ENCODE measurements at regions not wholly inside any gene's neighbourhood (a gene's known extent, or its start where the extent isn't known, plus 50 kb on each side); places are given as distances from the start of the nearest gene placed in this dataset.
A peak's percentile ranks its signal among the peaks of the same experiment; 100 is the strongest.

DNA sequence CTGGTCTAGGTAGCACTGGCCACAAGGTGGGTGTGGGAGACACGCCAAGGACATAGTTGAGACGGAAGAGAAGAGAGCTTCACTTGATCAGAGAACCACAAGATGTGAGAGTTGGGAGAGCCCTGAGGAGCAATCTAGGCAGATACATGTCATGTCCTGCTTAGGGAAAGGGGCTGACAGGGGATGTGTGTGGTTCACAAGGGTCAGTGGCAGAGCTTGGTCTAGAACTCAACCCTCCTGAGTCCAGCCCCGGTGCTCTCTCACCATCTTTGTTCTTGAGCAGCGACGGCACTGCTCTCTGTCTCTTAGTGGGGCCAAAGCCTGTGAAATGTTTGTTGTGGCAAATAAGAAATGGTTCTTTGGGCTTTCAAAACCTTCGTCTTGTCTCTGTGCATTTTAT, 243.5 kb upstream of the ROPN1 start:
- no peaks in the 10 kb centered on the region for H3K27me3 ChIP-seq (ENCODE audit: control insufficient read depth, insufficient read depth, low read length)
- no peaks in the 10 kb centered on the region for H3K36me3 ChIP-seq (ENCODE audit: control insufficient read depth, insufficient read depth, low read length)
- TF ChIP-seq, protein P1, sequence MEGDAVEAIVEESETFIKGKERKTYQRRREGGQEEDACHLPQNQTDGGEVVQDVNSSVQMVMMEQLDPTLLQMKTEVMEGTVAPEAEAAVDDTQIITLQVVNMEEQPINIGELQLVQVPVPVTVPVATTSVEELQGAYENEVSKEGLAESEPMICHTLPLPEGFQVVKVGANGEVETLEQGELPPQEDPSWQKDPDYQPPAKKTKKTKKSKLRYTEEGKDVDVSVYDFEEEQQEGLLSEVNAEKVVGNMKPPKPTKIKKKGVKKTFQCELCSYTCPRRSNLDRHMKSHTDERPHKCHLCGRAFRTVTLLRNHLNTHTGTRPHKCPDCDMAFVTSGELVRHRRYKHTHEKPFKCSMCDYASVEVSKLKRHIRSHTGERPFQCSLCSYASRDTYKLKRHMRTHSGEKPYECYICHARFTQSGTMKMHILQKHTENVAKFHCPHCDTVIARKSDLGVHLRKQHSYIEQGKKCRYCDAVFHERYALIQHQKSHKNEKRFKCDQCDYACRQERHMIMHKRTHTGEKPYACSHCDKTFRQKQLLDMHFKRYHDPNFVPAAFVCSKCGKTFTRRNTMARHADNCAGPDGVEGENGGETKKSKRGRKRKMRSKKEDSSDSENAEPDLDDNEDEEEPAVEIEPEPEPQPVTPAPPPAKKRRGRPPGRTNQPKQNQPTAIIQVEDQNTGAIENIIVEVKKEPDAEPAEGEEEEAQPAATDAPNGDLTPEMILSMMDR (IDR thresholded peaks at IDR 0.05; ENCODE audit: insufficient read depth, low read length, poor library complexity, severe bottlenecking), result no peak
- H3K4me3 ChIP-seq (ENCODE audit: low read depth, low read length), result no peak overlapping the region
- DNase-seq (ENCODE audit: low read depth), result no peak

DNA sequence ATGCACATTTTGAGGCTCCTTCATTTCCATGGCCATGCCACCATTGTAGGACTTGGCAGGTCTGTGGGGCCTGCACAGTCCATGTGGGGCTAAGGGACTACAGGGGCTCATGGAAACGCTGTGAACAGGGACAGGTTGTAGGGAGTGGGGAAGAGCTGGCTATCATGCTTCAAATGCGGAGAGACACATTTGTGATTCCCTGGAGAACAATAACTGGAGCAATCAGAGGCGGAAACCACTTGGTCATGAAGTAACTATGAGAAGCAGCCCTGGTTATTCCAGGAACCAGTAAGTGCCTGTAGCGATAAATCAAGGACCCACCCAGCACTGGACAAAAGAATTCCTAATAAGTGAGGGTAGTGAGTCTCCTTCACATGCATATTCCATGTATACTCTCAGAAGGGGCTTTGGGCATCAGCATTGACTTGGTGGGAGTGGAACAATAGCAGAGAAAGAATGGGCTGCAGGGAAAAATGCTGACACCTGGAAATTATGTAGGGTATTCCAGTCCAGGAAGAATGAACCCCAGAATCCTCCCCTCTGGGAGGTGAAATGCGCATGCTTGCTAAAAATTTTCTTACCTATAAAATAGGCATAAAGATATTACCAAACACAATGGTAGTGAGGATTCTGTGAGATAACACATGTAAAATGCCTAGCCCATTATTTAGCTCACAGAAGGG, 251.4 kb upstream of the ROPN1 start:
- Histone ChIP-seq H3K4me3 (ENCODE audit: low read depth, low read length) (no peak overlapping the region), H3K36me3 (ENCODE audit: control insufficient read depth, insufficient read depth, low read length) (no peaks in the 10 kb centered on the region), H3K27me3 (ENCODE audit: control insufficient read depth, insufficient read depth, low read length) (no peaks in the 10 kb centered on the region)
- no peak for DNase-seq (ENCODE audit: low read depth)
- TF ChIP-seq, protein P1 (IDR thresholded peaks at IDR 0.05; ENCODE audit: insufficient read depth, low read length, poor library complexity, severe bottlenecking), result no peak

DNA sequence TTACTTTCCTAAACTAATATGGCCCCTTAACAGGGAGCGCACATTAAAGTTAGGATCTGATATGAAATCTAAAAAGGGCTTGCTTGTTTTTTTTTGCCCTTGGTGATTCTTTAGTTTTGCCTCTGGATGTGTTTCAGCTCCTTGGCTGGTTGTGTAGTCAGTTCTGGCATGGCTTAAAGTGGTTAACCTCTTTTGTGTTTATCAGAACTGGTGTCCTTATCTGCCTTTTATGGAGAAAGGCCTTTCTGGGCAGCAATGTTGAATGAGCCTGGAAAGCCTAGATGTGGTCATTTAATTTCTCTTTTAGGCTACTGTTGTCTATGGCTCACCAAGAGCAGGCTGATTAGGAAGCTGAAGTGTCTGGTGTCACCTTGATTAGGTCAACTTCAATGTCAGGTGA, 254.5 kb upstream of the ROPN1 start:
- TF ChIP-seq, protein P1 (IDR thresholded peaks at IDR 0.05; ENCODE audit: insufficient read depth, low read length, poor library complexity, severe bottlenecking), result no peak
- H3K27me3 ChIP-seq (ENCODE audit: control insufficient read depth, insufficient read depth, low read length), result no peaks in the 10 kb centered on the region
- DNase-seq (ENCODE audit: low read depth), result no peak
- no peaks in the 10 kb centered on the region for H3K36me3 ChIP-seq (ENCODE audit: control insufficient read depth, insufficient read depth, low read length)
- no peak overlapping the region for H3K4me3 ChIP-seq (ENCODE audit: low read depth, low read length)

DNA sequence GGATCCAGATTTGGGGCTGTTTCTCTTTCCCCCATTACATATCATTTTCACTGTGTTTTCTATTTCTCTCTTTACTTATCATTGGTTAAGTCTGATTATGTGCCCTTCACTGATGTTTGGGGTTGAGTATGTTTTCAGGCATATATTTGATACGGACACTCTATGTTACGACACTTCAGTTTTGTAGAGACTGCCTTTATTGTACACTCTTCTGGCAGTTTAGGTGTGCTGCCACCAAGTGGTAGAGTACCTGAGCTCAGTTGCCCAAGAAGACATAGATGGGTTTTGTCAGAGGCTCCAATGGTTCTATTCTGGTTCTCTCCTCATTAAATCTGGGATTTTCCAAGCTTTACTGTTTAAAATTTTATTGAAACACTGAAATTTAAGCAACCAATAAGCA, 255.0 kb upstream of the ROPN1 start:
- Histone ChIP-seq H3K4me3 (ENCODE audit: low read depth, low read length) (no peak overlapping the region), H3K36me3 (ENCODE audit: control insufficient read depth, insufficient read depth, low read length) (no peaks in the 10 kb centered on the region), H3K27me3 (ENCODE audit: control insufficient read depth, insufficient read depth, low read length) (no peaks in the 10 kb centered on the region)
- TF ChIP-seq, protein P1 (IDR thresholded peaks at IDR 0.05; ENCODE audit: insufficient read depth, low read length, poor library complexity, severe bottlenecking), result peak; percentile 54
- DNase-seq (ENCODE audit: low read depth), result no peak

DNA sequence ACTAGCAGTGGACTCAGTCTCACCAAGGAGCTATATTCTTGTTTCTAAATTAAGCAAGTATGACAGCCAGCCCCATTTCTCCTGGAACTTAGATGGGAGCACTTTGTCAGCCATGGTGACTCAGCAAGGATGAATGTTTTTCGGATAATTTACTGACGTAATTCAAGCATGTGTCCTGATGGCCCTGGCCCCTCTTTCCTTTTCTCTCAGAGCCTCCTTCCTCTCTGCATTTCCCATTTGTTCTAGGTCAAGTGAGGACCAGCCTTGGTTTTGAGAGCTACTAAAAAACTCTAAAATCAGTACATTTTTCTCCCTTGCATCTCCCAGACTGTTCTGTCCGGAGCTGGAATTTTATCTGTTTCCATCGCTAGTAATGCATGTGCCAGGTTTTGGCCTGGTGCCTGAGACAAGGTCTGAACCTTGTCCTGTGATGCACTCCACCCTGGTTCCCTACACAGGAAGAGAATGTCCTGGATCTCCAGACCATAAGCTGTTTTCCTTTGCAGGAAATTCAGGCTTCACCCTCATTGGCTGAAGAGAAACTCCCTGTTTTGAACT, 256.6 kb upstream of the ROPN1 start:
- TF ChIP-seq, protein P1 (IDR thresholded peaks at IDR 0.05; ENCODE audit: insufficient read depth, low read length, poor library complexity, severe bottlenecking), result no peak
- H3K36me3 ChIP-seq (ENCODE audit: control insufficient read depth, insufficient read depth, low read length), result no peaks in the 10 kb centered on the region
- H3K4me3 ChIP-seq (ENCODE audit: low read depth, low read length), result no peak overlapping the region
- DNase-seq (ENCODE audit: low read depth), result no peak
- no peaks in the 10 kb centered on the region for H3K27me3 ChIP-seq (ENCODE audit: control insufficient read depth, insufficient read depth, low read length)

DNA sequence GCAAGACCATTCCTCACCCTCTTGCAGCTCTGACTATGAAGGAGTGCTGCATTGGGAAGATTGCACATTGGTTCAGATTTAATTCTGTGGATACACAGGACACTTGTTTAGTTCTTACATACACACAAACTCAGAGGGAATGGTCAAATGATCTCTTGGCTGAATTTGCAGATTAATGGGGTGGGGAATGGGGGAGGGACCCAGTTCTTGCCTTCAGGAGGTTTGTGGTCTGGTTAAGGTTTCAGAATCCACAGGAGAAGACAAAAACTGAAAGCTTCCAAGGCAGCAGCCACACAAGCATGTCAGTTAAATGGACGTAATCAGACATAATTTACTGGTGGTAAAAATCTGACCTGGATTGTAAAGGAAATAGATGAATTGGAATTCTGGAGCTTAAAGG, 257.1 kb upstream of the ROPN1 start:
- Histone ChIP-seq H3K27me3 (ENCODE audit: control insufficient read depth, insufficient read depth, low read length) (no peaks in the 10 kb centered on the region), H3K36me3 (ENCODE audit: control insufficient read depth, insufficient read depth, low read length) (no peaks in the 10 kb centered on the region), H3K4me3 (ENCODE audit: low read depth, low read length) (no peak overlapping the region)
- TF ChIP-seq, protein P1 (IDR thresholded peaks at IDR 0.05; ENCODE audit: insufficient read depth, low read length, poor library complexity, severe bottlenecking), result no peak
- DNase-seq (ENCODE audit: low read depth), result no peak
